Gastroesophageal sphincter (tissue), 4 donors: ENCODE measurements at regions not wholly inside any gene's neighbourhood (a gene's known extent, or its start where the extent isn't known, plus 50 kb on each side); places are given as distances from the start of the nearest gene placed in this dataset.

Source experiments
- ATAC-seq: fragments of 150-250 bp; one replicate; pipeline ENCODE4 v1.9.1; 2016; ENCODE audit warnings: mild to moderate bottlenecking, moderate library complexity
- H3K27ac ChIP-seq, 4 donors: fragments of 200-600 bp; sonication (generic) in 3 of 4; 1 replicate in 3 of 4; 2 replicates in 1 of 4; pipeline ENCODE4 v1.5.1; 2016 to 2019
- H3K27me3 ChIP-seq: fragments of 200-600 bp; sonication (generic); one replicate; pipeline ENCODE4 v1.5.1; 2019
- H3K36me3 ChIP-seq, 2 donors: fragments of 200-600 bp; sonication (generic); one replicate each; pipeline ENCODE4 v1.5.1; 2019; ENCODE audit warnings: control low read depth in 1 of 2
- H3K4me1 ChIP-seq, 3 donors: fragments of 200-600 bp; sonication (generic); 1 replicate in 2 of 3; 2 replicates in 1 of 3; pipeline ENCODE4 v1.5.1; 2016 to 2019; ENCODE audit warnings: control low read depth in 2 of 3
- H3K4me3 ChIP-seq, 2 donors: fragments of 200-600 bp; sonication (generic); one replicate each; pipeline ENCODE4 v1.5.1; 2019; ENCODE audit warnings: mild to moderate bottlenecking in 1 of 2, moderate library complexity in 1 of 2
- H3K9me3 ChIP-seq, 3 donors: fragments of 200-600 bp; sonication (generic); one replicate each; pipeline ENCODE4 v1.5.1; 2017 to 2019; ENCODE audit warnings: control low read depth in 2 of 3
- EP300 ChIP-seq: sonication (generic); formaldehyde crosslinking; IDR thresholded peaks from one replicate; pipeline ENCODE4 v1.6.1; 2017; ENCODE audit warnings: antibody characterized with exemption, mild to moderate bottlenecking
- POLR2A ChIP-seq, 2 donors: fragments of 450-650 bp; IDR thresholded peaks; one replicate each; pipeline ENCODE4 v1.6.1; 2017; ENCODE audit warnings: antibody characterized with exemption in 2 of 2, mild to moderate bottlenecking in 2 of 2, moderate library complexity in 1 of 2
- POLR2AphosphoS5 ChIP-seq: sonication (generic); formaldehyde crosslinking; IDR thresholded peaks from one replicate; pipeline ENCODE4 v1.6.1; 2017; ENCODE audit warnings: antibody characterized with exemption
- WGBS, 2 donors: methylation state at CpG; one replicate each; pipeline ENCODE4 v1.1.5; 2018; ENCODE audit warnings: low coverage in 1 of 2; 5-methylcytosine and 5-hydroxymethylcytosine counted together
- TF ChIP-seq, protein P1 (sequence below), 4 experiments: fragments of 200-600 bp in 2 of 4; fragments of 450-650 bp in 2 of 4; sonication (generic) in 1 of 4; IDR thresholded peaks; one replicate each; pipeline ENCODE4 v1.5.1; 2017 to 2019; ENCODE audit warnings: antibody characterized with exemption in 4 of 4, mild to moderate bottlenecking in 2 of 4, moderate library complexity in 2 of 4

DNA sequence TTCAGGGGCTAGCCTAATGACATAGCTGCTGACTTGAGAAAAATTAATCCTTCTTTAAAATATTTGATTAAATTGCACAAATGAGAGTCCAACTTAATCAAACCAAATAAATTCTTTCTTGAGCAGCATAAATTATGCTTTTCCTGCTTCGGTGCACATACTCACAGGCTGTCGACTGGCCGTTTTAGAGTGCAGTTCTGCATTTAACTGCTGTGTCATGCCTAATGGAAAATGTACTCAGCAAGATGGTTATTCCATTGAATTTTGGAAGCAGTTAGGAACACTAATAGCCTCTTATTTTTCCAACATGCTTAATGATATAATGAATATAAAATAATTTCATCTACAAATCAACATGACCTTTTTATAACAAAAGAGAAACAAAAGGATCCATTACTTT is 266.1 kb upstream of the LRIG3 start:
- no peaks in the 10 kb centered on the region for H3K4me1 ChIP-seq
- H3K9me3 ChIP-seq: no peaks in the 10 kb centered on the region
- H3K27ac ChIP-seq: no peak overlapping the region
- no peak for ATAC-seq
- no peak for TF ChIP-seq EP300
- no peak for TF ChIP-seq POLR2A (IDR thresholded peaks at IDR 0.05)
- no peak for TF ChIP-seq POLR2AphosphoS5
- TF ChIP-seq, protein P1, sequence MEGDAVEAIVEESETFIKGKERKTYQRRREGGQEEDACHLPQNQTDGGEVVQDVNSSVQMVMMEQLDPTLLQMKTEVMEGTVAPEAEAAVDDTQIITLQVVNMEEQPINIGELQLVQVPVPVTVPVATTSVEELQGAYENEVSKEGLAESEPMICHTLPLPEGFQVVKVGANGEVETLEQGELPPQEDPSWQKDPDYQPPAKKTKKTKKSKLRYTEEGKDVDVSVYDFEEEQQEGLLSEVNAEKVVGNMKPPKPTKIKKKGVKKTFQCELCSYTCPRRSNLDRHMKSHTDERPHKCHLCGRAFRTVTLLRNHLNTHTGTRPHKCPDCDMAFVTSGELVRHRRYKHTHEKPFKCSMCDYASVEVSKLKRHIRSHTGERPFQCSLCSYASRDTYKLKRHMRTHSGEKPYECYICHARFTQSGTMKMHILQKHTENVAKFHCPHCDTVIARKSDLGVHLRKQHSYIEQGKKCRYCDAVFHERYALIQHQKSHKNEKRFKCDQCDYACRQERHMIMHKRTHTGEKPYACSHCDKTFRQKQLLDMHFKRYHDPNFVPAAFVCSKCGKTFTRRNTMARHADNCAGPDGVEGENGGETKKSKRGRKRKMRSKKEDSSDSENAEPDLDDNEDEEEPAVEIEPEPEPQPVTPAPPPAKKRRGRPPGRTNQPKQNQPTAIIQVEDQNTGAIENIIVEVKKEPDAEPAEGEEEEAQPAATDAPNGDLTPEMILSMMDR (IDR thresholded peaks at IDR 0.05): no peak
- H3K36me3 ChIP-seq: no peaks in the 10 kb centered on the region
- H3K4me3 ChIP-seq: no peak overlapping the region
- no peaks in the 10 kb centered on the region for H3K27me3 ChIP-seq
- WGBS, 2 donors: 31 to 88% methylated on average over 3 of the region's 3 CpGs

DNA sequence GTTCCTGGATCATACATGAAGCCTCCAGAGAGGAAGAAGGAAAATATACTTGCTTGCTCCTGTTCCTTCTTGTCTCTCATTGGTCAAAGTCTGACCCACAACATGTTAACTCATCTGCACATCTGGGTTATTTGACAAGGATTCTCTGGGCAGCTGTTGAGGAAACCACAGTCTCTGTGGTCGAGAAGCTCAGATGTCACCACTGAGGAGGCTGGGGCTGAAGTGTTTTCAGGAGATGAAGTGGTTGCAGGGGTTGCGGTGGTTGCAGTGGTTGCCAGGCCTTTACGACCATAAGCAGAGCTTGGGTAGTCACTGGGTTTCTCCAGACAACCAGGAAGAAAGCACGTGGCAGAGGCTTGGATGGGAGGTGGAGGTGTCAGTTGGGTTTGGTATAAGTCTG is 265.0 kb upstream of the LRIG3 start:
- H3K36me3 ChIP-seq: no peaks in the 10 kb centered on the region
- H3K4me1 ChIP-seq: no peaks in the 10 kb centered on the region
- H3K27ac ChIP-seq: no peak overlapping the region
- H3K4me3 ChIP-seq: no peak overlapping the region
- 75 to 77% methylated on average over 3 of the region's 4 CpGs for WGBS, 2 donors
- no peaks in the 10 kb centered on the region for H3K27me3 ChIP-seq
- TF ChIP-seq POLR2A (IDR thresholded peaks at IDR 0.05) (no peak), POLR2AphosphoS5 (no peak), EP300 (no peak)
- TF ChIP-seq, protein P1 (IDR thresholded peaks at IDR 0.05): no peak
- ATAC-seq: no peak
- H3K9me3 ChIP-seq: no peaks in the 10 kb centered on the region

DNA sequence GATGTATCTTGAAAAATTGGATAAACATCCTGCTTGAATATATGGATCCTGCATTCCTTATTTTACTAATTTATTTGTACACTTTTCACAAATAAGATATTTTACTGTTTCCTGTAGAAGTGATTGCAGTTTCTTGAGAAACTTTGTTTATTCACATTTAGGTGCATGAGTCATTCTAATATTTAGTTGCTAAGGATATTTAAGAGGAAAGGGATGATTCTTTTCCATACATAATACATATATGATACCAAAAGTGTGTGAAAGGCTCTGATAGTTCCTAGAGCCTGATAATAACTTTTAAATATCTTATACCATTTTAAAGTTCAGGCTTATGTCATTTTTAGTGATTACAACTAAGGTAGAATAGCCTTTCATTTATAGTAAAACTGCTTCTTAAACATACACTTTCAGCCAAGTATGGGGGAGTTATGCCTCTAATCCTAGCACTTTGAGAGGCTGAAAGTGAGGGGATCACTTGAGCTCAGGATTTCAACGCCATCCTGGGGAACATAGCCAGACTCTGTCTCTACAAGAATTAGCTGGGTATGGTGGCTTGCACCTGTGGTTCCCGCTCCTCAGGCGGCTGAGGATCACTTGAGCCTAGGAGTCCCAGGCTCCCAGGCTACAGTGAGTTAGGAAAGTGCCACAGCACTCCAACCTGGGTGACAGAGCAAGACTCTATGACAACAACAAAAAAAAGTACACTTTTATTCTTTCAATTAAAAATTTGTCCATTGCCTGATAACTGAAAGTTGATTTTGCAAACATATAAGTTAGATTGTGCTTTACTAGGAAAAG is 262.6 kb upstream of the LRIG3 start:
- Histone ChIP-seq H3K4me1 (no peaks in the 10 kb centered on the region), H3K27me3 (no peaks in the 10 kb centered on the region), H3K4me3 (no peak overlapping the region), H3K9me3 (no peaks in the 10 kb centered on the region), H3K27ac (no peak overlapping the region), H3K36me3 (no peaks in the 10 kb centered on the region)
- no peak for ATAC-seq
- TF ChIP-seq, protein P1 (IDR thresholded peaks at IDR 0.05): no peak
- TF ChIP-seq POLR2A (IDR thresholded peaks at IDR 0.05): no peak
- no peak for TF ChIP-seq EP300
- no peak for TF ChIP-seq POLR2AphosphoS5
- 54 to 83% methylated on average over 1 to 3 of the region's 3 CpGs for WGBS, 2 donors

DNA sequence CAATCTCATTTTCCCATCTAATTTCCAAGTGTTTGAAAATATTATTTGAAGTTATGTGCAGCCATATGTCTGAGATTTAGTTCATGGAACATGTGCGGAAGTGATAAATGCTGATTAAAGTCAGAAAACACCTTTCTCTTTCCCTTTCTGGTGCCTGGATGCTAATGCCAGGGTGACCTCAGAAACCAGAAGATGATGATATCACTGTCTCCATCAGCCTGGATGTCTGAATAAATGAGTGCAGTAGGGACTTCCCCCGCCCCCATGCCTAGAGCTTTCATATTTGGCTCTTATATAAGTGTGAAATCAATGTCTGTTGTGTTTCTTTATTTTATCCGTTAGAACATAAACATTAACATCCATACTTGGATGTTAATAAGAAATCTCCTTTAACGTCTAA is 261.9 kb upstream of the LRIG3 start:
- 64% methylated on average over 4 of the region's 4 CpGs for WGBS, 2 donors
- no peak for TF ChIP-seq POLR2A (IDR thresholded peaks at IDR 0.05)
- TF ChIP-seq POLR2AphosphoS5: no peak
- no peak for TF ChIP-seq EP300
- TF ChIP-seq, protein P1 (IDR thresholded peaks at IDR 0.05): no peak
- ATAC-seq: no peak
- Histone ChIP-seq H3K4me3 (no peak overlapping the region), H3K27me3 (no peaks in the 10 kb centered on the region), H3K36me3 (no peaks in the 10 kb centered on the region), H3K27ac (no peak overlapping the region), H3K4me1 (no peaks in the 10 kb centered on the region), H3K9me3 (no peaks in the 10 kb centered on the region)

DNA sequence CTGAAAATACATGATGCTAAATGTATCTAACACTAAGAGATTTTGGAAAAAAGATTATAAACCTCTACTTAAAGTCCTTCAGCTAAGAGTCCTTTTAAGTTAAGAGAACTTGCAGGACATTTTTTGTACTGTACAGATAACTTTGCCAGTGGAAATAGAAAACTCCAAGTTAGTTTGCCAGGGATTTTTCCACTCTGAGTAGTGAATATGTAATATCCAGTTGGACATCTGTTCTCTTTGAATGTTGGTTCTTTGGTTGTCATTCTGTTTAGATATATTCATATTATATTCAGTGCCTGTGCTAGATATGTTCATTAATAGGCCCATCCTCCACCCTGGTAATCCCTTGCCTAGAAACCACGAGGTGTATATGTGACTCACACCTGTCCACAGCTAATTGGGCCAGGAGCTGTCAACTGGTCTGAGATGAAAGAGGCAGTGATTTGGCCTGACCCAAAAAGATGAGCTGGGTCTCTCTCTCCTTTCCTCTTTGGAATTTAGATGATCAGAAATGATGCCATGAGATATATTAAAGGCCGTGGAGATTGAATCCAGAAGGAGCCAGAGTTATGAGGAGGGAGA is 261.0 kb upstream of the LRIG3 start:
- Histone ChIP-seq H3K9me3 (no peaks in the 10 kb centered on the region), H3K27me3 (no peaks in the 10 kb centered on the region), H3K27ac (no peak overlapping the region), H3K4me3 (no peak overlapping the region), H3K4me1 (no peaks in the 10 kb centered on the region), H3K36me3 (no peaks in the 10 kb centered on the region)
- ATAC-seq: no peak
- TF ChIP-seq, protein P1 (IDR thresholded peaks at IDR 0.05): no peak
- TF ChIP-seq EP300 (no peak), POLR2AphosphoS5 (no peak), POLR2A (IDR thresholded peaks at IDR 0.05) (no peak)
- WGBS, 2 donors: 27 to 55% methylated on average over 1 to 2 of the region's 2 CpGs
